GM23248 (cell line): ENCODE measurements at regions not wholly inside any gene's neighbourhood (a gene's known extent, or its start where the extent isn't known, plus 50 kb on each side); places are given as distances from the start of the nearest gene placed in this dataset.

Experiments used
- DNase-seq: peaks from one replicate; pipeline ENCODE4 v3.0.0-alpha.2; 2015
- H2AFZ ChIP-seq: fragments of 200-600 bp; sonication (generic); 2 replicates; pipeline ENCODE4 v1.6.1; 2016; ENCODE audit warnings: antibody characterized with exemption
- H3F3A ChIP-seq: fragments of 200-600 bp; sonication (generic); 2 replicates; pipeline ENCODE4 v1.6.1; 2016; ENCODE audit warnings: mild to moderate bottlenecking, antibody characterized with exemption, mixed run types; ENCODE audit not compliant: insufficient read depth
- H3K27ac ChIP-seq: fragments of 200-600 bp; sonication (generic); 2 replicates; pipeline ENCODE4 v1.5.1; 2016; ENCODE audit warnings: mild to moderate bottlenecking
- H3K27me3 ChIP-seq: fragments of 200-600 bp; sonication (generic); replicated peaks from 2 replicates; pipeline ENCODE4 v1.6.1; 2016; ENCODE audit warnings: mild to moderate bottlenecking; ENCODE audit not compliant: insufficient read depth
- H3K36me3 ChIP-seq: fragments of 200-600 bp; sonication (generic); 2 replicates; pipeline ENCODE4 v1.6.1; 2016; ENCODE audit warnings: low read depth, mild to moderate bottlenecking
- H3K4me1 ChIP-seq: fragments of 200-600 bp; sonication (generic); 2 replicates; pipeline ENCODE4 v1.6.1; 2016; ENCODE audit warnings: mild to moderate bottlenecking; ENCODE audit not compliant: insufficient read depth
- H3K4me2 ChIP-seq: fragments of 200-600 bp; sonication (generic); one replicate; pipeline ENCODE4 v1.6.1; 2016; ENCODE audit warnings: mild to moderate bottlenecking; ENCODE audit not compliant: unreplicated experiment
- H3K4me3 ChIP-seq: fragments of 200-600 bp; sonication (generic); 2 replicates; pipeline ENCODE4 v1.5.1; 2016; ENCODE audit warnings: mild to moderate bottlenecking
- H3K79me2 ChIP-seq: fragments of 200-600 bp; sonication (generic); 2 replicates; pipeline ENCODE4 v1.6.1; 2016; ENCODE audit warnings: mild to moderate bottlenecking; ENCODE audit not compliant: insufficient read depth
- H3K9ac ChIP-seq: fragments of 200-600 bp; sonication (generic); 2 replicates; pipeline ENCODE4 v1.6.1; 2016; ENCODE audit warnings: mild to moderate bottlenecking
- H3K9me2 ChIP-seq: fragments of 200-600 bp; sonication (generic); 2 replicates; pipeline ENCODE4 v1.6.1; 2016; ENCODE audit warnings: mixed run types, mild to moderate bottlenecking, moderate library complexity; ENCODE audit not compliant: insufficient read depth
- H3K9me3 ChIP-seq: fragments of 200-600 bp; sonication (generic); one replicate; pipeline ENCODE4 v1.6.1; 2017; ENCODE audit warnings: low read depth
- H4K20me1 ChIP-seq: fragments of 200-600 bp; sonication (generic); 2 replicates; pipeline ENCODE4 v1.6.0; 2016; ENCODE audit not compliant: insufficient read depth
- EZH2 ChIP-seq: fragments of 200-600 bp; sonication (generic); IDR thresholded peaks from 2 replicates; pipeline ENCODE4 v1.6.1; 2018; ENCODE audit warnings: antibody characterized with exemption, mild to moderate bottlenecking; ENCODE audit not compliant: insufficient read depth, poor library complexity, severe bottlenecking
- EZH2phosphoT487 ChIP-seq: fragments of 200-600 bp; sonication (generic); IDR thresholded peaks from 2 replicates; pipeline ENCODE4 v1.6.1; 2018; ENCODE audit warnings: antibody characterized with exemption, moderate library complexity, mild to moderate bottlenecking, low read depth; ENCODE audit not compliant: insufficient read depth
- WGBS, 2 experiments: methylation state at CpG; one replicate each; pipeline ENCODE4 v1.1.6; 2015 to 2017; ENCODE audit warnings: low lambda C conversion rate in 2 of 2, low coverage in 1 of 2; ENCODE audit errors: missing lambda C conversion rate in 2 of 2; 5-methylcytosine and 5-hydroxymethylcytosine counted together
- in situ Hi-C: fragments of 300-500 bp; cut with MboI; formaldehyde crosslinking; loops from 2 replicates; pipeline ENCODE4 v1.15.0; 2020

GRCh38 chr5:117594166-117594565 lies 1019.5 kb upstream of the SEMA6A start:
- DNase-seq, result no peak
- H3K4me1 ChIP-seq, result no peaks in the 10 kb centered on the region
- no peaks in the 10 kb centered on the region for H3K9me2 ChIP-seq
- H2AFZ ChIP-seq, result no peak overlapping the region
- H3K4me2 ChIP-seq, result no peak overlapping the region
- no peak for TF ChIP-seq EZH2
- TF ChIP-seq EZH2phosphoT487, result no peak
- in situ Hi-C loops, result no loop called here
- no peaks in the 10 kb centered on the region for H3K27me3 ChIP-seq
- H3K27ac ChIP-seq, result no peak overlapping the region
- no peaks in the 10 kb centered on the region for H3K79me2 ChIP-seq
- no peak overlapping the region for H3K9ac ChIP-seq
- no peaks in the 10 kb centered on the region for H3F3A ChIP-seq
- no peaks in the 10 kb centered on the region for H4K20me1 ChIP-seq
- no peaks in the 10 kb centered on the region for H3K9me3 ChIP-seq
- 2 to 5% methylated on average over 4 of the region's 4 CpGs for WGBS, 2 experiments
- no peaks in the 10 kb centered on the region for H3K36me3 ChIP-seq
- no peak overlapping the region for H3K4me3 ChIP-seq

GRCh38 chr5:117590944-117591343 lies 1016.3 kb upstream of the SEMA6A start:
- Histone ChIP-seq H3K4me1 (no peaks in the 10 kb centered on the region), H4K20me1 (no peaks in the 10 kb centered on the region), H3K9me3 (no peaks in the 10 kb centered on the region), H3K4me3 (no peak overlapping the region), H2AFZ (no peak overlapping the region), H3K79me2 (no peaks in the 10 kb centered on the region), H3K9ac (no peak overlapping the region), H3F3A (no peaks in the 10 kb centered on the region), H3K36me3 (no peaks in the 10 kb centered on the region), H3K9me2 (no peaks in the 10 kb centered on the region), H3K27me3 (no peaks in the 10 kb centered on the region), H3K4me2 (no peak overlapping the region), H3K27ac (no peak overlapping the region)
- WGBS, 2 experiments, result 89 to 90% methylated on average over 1 of the region's 1 CpG
- in situ Hi-C loops, result no loop called here
- TF ChIP-seq EZH2, result no peak
- TF ChIP-seq EZH2phosphoT487, result no peak
- no peak for DNase-seq

GRCh38 chr5:117588611-117589010 lies 1014.0 kb upstream of the SEMA6A start:
- H3K9me2 ChIP-seq, result no peaks in the 10 kb centered on the region
- no peak overlapping the region for H3K4me2 ChIP-seq
- no peaks in the 10 kb centered on the region for H3K4me1 ChIP-seq
- H3K27me3 ChIP-seq, result no peaks in the 10 kb centered on the region
- H3K9ac ChIP-seq, result no peak overlapping the region
- no peak overlapping the region for H3K4me3 ChIP-seq
- TF ChIP-seq EZH2phosphoT487 (no peak), EZH2 (no peak)
- H3K27ac ChIP-seq, result no peak overlapping the region
- H3F3A ChIP-seq, result no peaks in the 10 kb centered on the region
- H3K79me2 ChIP-seq, result no peaks in the 10 kb centered on the region
- in situ Hi-C loops, result no loop called here
- H4K20me1 ChIP-seq, result no peaks in the 10 kb centered on the region
- DNase-seq, result no peak
- no peaks in the 10 kb centered on the region for H3K36me3 ChIP-seq
- no peaks in the 10 kb centered on the region for H3K9me3 ChIP-seq
- WGBS, 2 experiments, result 39 to 58% methylated on average over 2 of the region's 2 CpGs
- no peak overlapping the region for H2AFZ ChIP-seq

- Histone ChIP-seq H3K27ac (no peak overlapping the region), H3F3A (no peaks in the 10 kb centered on the region), H3K4me2 (no peak overlapping the region), H3K36me3 (no peaks in the 10 kb centered on the region), H3K9me3 (no peaks in the 10 kb centered on the region), H3K27me3 (no peaks in the 10 kb centered on the region), H3K9ac (no peak overlapping the region), H3K79me2 (no peaks in the 10 kb centered on the region), H3K9me2 (no peaks in the 10 kb centered on the region), H3K4me1 (no peaks in the 10 kb centered on the region), H3K4me3 (no peak overlapping the region), H4K20me1 (no peaks in the 10 kb centered on the region), H2AFZ (no peak overlapping the region)
- DNase-seq, result no peak
- in situ Hi-C loops, result no loop called here
- WGBS, 2 experiments, result 7% methylated on average over 1 of the region's 1 CpG
- TF ChIP-seq EZH2 (no peak), EZH2phosphoT487 (no peak)
Observed at GRCh38 chr5:117587111-117587510, 1012.5 kb upstream of the SEMA6A start.

- no peaks in the 10 kb centered on the region for H3K4me1 ChIP-seq
- H2AFZ ChIP-seq, result no peak overlapping the region
- H3K27me3 ChIP-seq, result no peaks in the 10 kb centered on the region
- in situ Hi-C loops, result no loop called here
- H3K4me2 ChIP-seq, result no peak overlapping the region
- H3K9me3 ChIP-seq, result no peaks in the 10 kb centered on the region
- no peak overlapping the region for H3K4me3 ChIP-seq
- no peaks in the 10 kb centered on the region for H3K9me2 ChIP-seq
- H3K36me3 ChIP-seq, result no peaks in the 10 kb centered on the region
- H3F3A ChIP-seq, result no peaks in the 10 kb centered on the region
- H3K27ac ChIP-seq, result no peak overlapping the region
- no peaks in the 10 kb centered on the region for H4K20me1 ChIP-seq
- TF ChIP-seq EZH2phosphoT487, result no peak
- no peak for TF ChIP-seq EZH2
- 42 to 50% methylated on average over 1 of the region's 1 CpG for WGBS, 2 experiments
- no peak for DNase-seq
- no peak overlapping the region for H3K9ac ChIP-seq
- no peaks in the 10 kb centered on the region for H3K79me2 ChIP-seq
Observed at GRCh38 chr5:117568622-117569021, 994.0 kb upstream of the SEMA6A start.
